Testis (tissue), 2 donors: ENCODE measurements at regions not wholly inside any gene's neighbourhood (a gene's known extent, or its start where the extent isn't known, plus 50 kb on each side); places are given as distances from the start of the nearest gene placed in this dataset.

Source experiments
- DNase-seq: peaks from one replicate; pipeline ENCODE4 v3.0.0-alpha.2; 2019
- H3K27ac ChIP-seq, 2 donors: fragments of 200-600 bp; sonication (generic); one replicate each; pipeline ENCODE4 v1.5.1; 2019
- H3K27me3 ChIP-seq: fragments of 200-600 bp; sonication (generic); one replicate; pipeline ENCODE4 v1.5.1; 2019
- H3K36me3 ChIP-seq: fragments of 200-600 bp; sonication (generic); one replicate; pipeline ENCODE4 v1.5.1; 2017; ENCODE audit warnings: low read depth; ENCODE audit errors: missing control alignments
- H3K4me1 ChIP-seq: fragments of 200-600 bp; sonication (generic); one replicate; pipeline ENCODE4 v1.5.1; 2019
- H3K4me3 ChIP-seq, 2 donors: fragments of 200-600 bp; sonication (generic); one replicate each; pipeline ENCODE4 v1.5.1; 2017 to 2019
- H3K9me3 ChIP-seq: fragments of 200-600 bp; sonication (generic); one replicate; pipeline ENCODE4 v1.5.1; 2017
- CTCF ChIP-seq, 3 experiments: fragments of 450-650 bp in 2 of 3; fragments of 200-600 bp in 1 of 3; sonication (generic) in 1 of 3; IDR thresholded peaks; one replicate each; pipeline ENCODE4 v1.5.1; 2016 to 2019; ENCODE audit warnings: antibody characterized with exemption in 3 of 3, mild to moderate bottlenecking in 2 of 3, moderate library complexity in 1 of 3
- POLR2A ChIP-seq: fragments of 450-650 bp; IDR thresholded peaks from one replicate; pipeline ENCODE4 v1.6.1; 2017; ENCODE audit warnings: antibody characterized with exemption, mild to moderate bottlenecking, moderate library complexity
- WGBS, 2 donors: methylation state at CpG; one replicate each; pipeline ENCODE4 v1.1.5; 2018; 5-methylcytosine and 5-hydroxymethylcytosine counted together
- intact Hi-C: fragments of 100-400 bp; cut with DNase I; formaldehyde crosslinking; loops from one replicate; pipeline ENCODE4 v1.15.1; 2023; ENCODE audit warnings: low total_unique reads

GRCh38 chr14:97891515-97891914 lies 1094.3 kb downstream of the VRK1 start:
- Histone ChIP-seq H3K36me3 (no peaks in the 10 kb centered on the region), H3K4me3 (no peak overlapping the region), H3K27ac (no peak overlapping the region), H3K27me3 (no peaks in the 10 kb centered on the region), H3K9me3 (no peaks in the 10 kb centered on the region), H3K4me1 (no peaks in the 10 kb centered on the region)
- no peak for DNase-seq
- WGBS, 2 donors = 79 to 91% methylated on average over 2 of the region's 2 CpGs
- intact Hi-C loops = no loop called here
- no peak for TF ChIP-seq CTCF (IDR thresholded peaks at IDR 0.05)
- TF ChIP-seq POLR2A = no peak

GRCh38 chr14:97894552-97894951 lies 1097.4 kb downstream of the VRK1 start:
- TF ChIP-seq POLR2A (no peak), CTCF (IDR thresholded peaks at IDR 0.05) (no peak)
- H3K27ac ChIP-seq = no peak overlapping the region
- intact Hi-C loops = no loop called here
- H3K4me1 ChIP-seq = no peaks in the 10 kb centered on the region
- 91 to 93% methylated on average over 4 of the region's 4 CpGs for WGBS, 2 donors
- no peaks in the 10 kb centered on the region for H3K9me3 ChIP-seq
- H3K27me3 ChIP-seq = no peaks in the 10 kb centered on the region
- H3K4me3 ChIP-seq = no peak overlapping the region
- H3K36me3 ChIP-seq = no peaks in the 10 kb centered on the region
- no peak for DNase-seq

GRCh38 chr14:97900196-97900854 lies 1103.1 kb downstream of the VRK1 start:
- no peak for DNase-seq
- Histone ChIP-seq H3K36me3 (no peaks in the 10 kb centered on the region), H3K9me3 (no peaks in the 10 kb centered on the region), H3K4me3 (no peak overlapping the region), H3K4me1 (no peaks in the 10 kb centered on the region), H3K27ac (no peak overlapping the region), H3K27me3 (no peaks in the 10 kb centered on the region)
- no peak for TF ChIP-seq CTCF (IDR thresholded peaks at IDR 0.05)
- TF ChIP-seq POLR2A = no peak
- 47 to 60% methylated on average over 6 of the region's 6 CpGs for WGBS, 2 donors
- intact Hi-C loops = no loop called here

GRCh38 chr14:97902630-97903029 lies 1105.4 kb downstream of the VRK1 start:
- no peak overlapping the region for H3K27ac ChIP-seq
- H3K27me3 ChIP-seq = no peaks in the 10 kb centered on the region
- intact Hi-C loops = no loop called here
- no peaks in the 10 kb centered on the region for H3K36me3 ChIP-seq
- H3K4me1 ChIP-seq = no peaks in the 10 kb centered on the region
- WGBS, 2 donors = 93% methylated on average over 1 of the region's 1 CpG
- no peak for DNase-seq
- H3K9me3 ChIP-seq = no peaks in the 10 kb centered on the region
- H3K4me3 ChIP-seq = no peak overlapping the region
- TF ChIP-seq POLR2A (no peak), CTCF (IDR thresholded peaks at IDR 0.05) (no peak)

- 57 to 58% methylated on average over 3 of the region's 3 CpGs for WGBS, 2 donors
- Histone ChIP-seq H3K27ac (no peak overlapping the region), H3K4me1 (no peaks in the 10 kb centered on the region), H3K9me3 (no peaks in the 10 kb centered on the region), H3K36me3 (no peaks in the 10 kb centered on the region), H3K4me3 (no peak overlapping the region), H3K27me3 (no peaks in the 10 kb centered on the region)
- TF ChIP-seq CTCF (IDR thresholded peaks at IDR 0.05) = no peak
- TF ChIP-seq POLR2A = no peak
- no peak for DNase-seq
- intact Hi-C loops = no loop called here
Measured at GRCh38 chr14:97903821-97904220, 1106.6 kb downstream of the VRK1 start.
